Chondrocyte (in vitro differentiated cells): ENCODE measurements at regions not wholly inside any gene's neighbourhood (a gene's known extent, or its start where the extent isn't known, plus 50 kb on each side); places are given as distances from the start of the nearest gene placed in this dataset.

Experiments used
- DNase-seq: peaks from one replicate; pipeline ENCODE4 v3.0.0; 2021; ENCODE audit warnings: mixed read lengths, low spot score
- H3K27ac Mint-ChIP-seq: one replicate; pipeline ENCODE4 v1.8.0; 2021; ENCODE audit warnings: mild to moderate bottlenecking, moderate library complexity, mixed read lengths; ENCODE audit not compliant: unreplicated experiment
- H3K27me3 Mint-ChIP-seq: 2 replicates; pipeline ENCODE4 v1.8.0; 2021; ENCODE audit warnings: low read depth, mixed read lengths
- H3K36me3 Mint-ChIP-seq: 2 replicates; pipeline ENCODE4 v1.8.0; 2021; ENCODE audit warnings: low read depth, mixed read lengths
- H3K4me1 Mint-ChIP-seq: 2 replicates; pipeline ENCODE4 v1.8.0; 2021; ENCODE audit warnings: low read depth, mild to moderate bottlenecking, mixed read lengths
- H3K4me3 Mint-ChIP-seq: one replicate; pipeline ENCODE4 v1.8.0; 2021; ENCODE audit warnings: mild to moderate bottlenecking, moderate library complexity, mixed read lengths; ENCODE audit not compliant: unreplicated experiment
- H3K9me3 Mint-ChIP-seq: 2 replicates; pipeline ENCODE4 v1.8.0; 2021; ENCODE audit warnings: low read depth, mixed read lengths
- TF ChIP-seq, protein P1 (sequence below): fragments of 200-600 bp; sonication (generic); IDR thresholded peaks from 2 replicates; pipeline ENCODE4 v1.5.0; 2021; ENCODE audit warnings: antibody characterized with exemption, mild to moderate bottlenecking, moderate library complexity

GRCh38 chr6:8337147-8337546 is 98.2 kb downstream of the SLC35B3 start:
- H3K27me3 Mint-ChIP-seq = no peaks in the 10 kb centered on the region
- no peak for DNase-seq
- H3K27ac Mint-ChIP-seq = no peak overlapping the region
- H3K4me1 Mint-ChIP-seq = no peaks in the 10 kb centered on the region
- no peaks in the 10 kb centered on the region for H3K36me3 Mint-ChIP-seq
- H3K4me3 Mint-ChIP-seq = no peak overlapping the region
- H3K9me3 Mint-ChIP-seq = no peaks in the 10 kb centered on the region
- TF ChIP-seq, protein P1, sequence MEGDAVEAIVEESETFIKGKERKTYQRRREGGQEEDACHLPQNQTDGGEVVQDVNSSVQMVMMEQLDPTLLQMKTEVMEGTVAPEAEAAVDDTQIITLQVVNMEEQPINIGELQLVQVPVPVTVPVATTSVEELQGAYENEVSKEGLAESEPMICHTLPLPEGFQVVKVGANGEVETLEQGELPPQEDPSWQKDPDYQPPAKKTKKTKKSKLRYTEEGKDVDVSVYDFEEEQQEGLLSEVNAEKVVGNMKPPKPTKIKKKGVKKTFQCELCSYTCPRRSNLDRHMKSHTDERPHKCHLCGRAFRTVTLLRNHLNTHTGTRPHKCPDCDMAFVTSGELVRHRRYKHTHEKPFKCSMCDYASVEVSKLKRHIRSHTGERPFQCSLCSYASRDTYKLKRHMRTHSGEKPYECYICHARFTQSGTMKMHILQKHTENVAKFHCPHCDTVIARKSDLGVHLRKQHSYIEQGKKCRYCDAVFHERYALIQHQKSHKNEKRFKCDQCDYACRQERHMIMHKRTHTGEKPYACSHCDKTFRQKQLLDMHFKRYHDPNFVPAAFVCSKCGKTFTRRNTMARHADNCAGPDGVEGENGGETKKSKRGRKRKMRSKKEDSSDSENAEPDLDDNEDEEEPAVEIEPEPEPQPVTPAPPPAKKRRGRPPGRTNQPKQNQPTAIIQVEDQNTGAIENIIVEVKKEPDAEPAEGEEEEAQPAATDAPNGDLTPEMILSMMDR = no peak

- Mint-ChIP-seq H3K36me3 (no peaks in the 10 kb centered on the region), H3K9me3 (no peaks in the 10 kb centered on the region), H3K27ac (no peak overlapping the region), H3K27me3 (no peaks in the 10 kb centered on the region), H3K4me3 (no peak overlapping the region), H3K4me1 (no peaks in the 10 kb centered on the region)
- TF ChIP-seq, protein P1 = no peak
- DNase-seq = no peak
These were observed 98.8 kb downstream of the SLC35B3 start for GRCh38 chr6:8336406-8337057.

DNA sequence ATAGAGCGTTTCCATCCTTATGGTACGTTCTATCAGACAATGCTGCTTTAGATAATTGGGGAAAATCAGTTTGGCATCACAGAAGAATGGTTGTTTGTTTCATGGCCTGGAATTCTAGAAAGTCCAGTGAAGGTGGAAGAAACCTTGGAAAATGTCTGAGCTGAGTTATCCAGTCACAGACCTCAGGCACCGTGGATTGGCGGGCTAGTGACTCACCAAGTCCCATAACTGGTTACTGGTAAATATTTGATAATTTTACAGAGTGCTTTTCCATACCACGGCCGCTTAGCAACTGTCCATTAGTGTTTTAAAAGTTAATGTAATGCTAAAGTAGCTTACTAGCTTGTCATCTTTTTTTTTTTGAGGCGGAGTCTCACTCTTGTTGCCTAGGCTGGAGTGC is 99.4 kb downstream of the SLC35B3 start:
- H3K4me3 Mint-ChIP-seq = no peak overlapping the region
- no peaks in the 10 kb centered on the region for H3K9me3 Mint-ChIP-seq
- H3K4me1 Mint-ChIP-seq = no peaks in the 10 kb centered on the region
- no peaks in the 10 kb centered on the region for H3K36me3 Mint-ChIP-seq
- no peaks in the 10 kb centered on the region for H3K27me3 Mint-ChIP-seq
- TF ChIP-seq, protein P1 = no peak
- DNase-seq = no peak
- H3K27ac Mint-ChIP-seq = no peak overlapping the region

- Mint-ChIP-seq H3K27ac (no peak overlapping the region), H3K36me3 (no peaks in the 10 kb centered on the region), H3K9me3 (no peaks in the 10 kb centered on the region), H3K4me1 (no peaks in the 10 kb centered on the region), H3K4me3 (no peak overlapping the region), H3K27me3 (no peaks in the 10 kb centered on the region)
- TF ChIP-seq, protein P1 = no peak
- DNase-seq = no peak
These were observed 100.0 kb downstream of the SLC35B3 start for GRCh38 chr6:8335381-8335780.

- no peaks in the 10 kb centered on the region for H3K36me3 Mint-ChIP-seq
- TF ChIP-seq, protein P1 = no peak
- no peaks in the 10 kb centered on the region for H3K9me3 Mint-ChIP-seq
- DNase-seq = no peak
- H3K27ac Mint-ChIP-seq = no peak overlapping the region
- no peaks in the 10 kb centered on the region for H3K4me1 Mint-ChIP-seq
- H3K4me3 Mint-ChIP-seq = no peak overlapping the region
- no peaks in the 10 kb centered on the region for H3K27me3 Mint-ChIP-seq
These were observed 101.2 kb downstream of the SLC35B3 start for GRCh38 chr6:8334113-8334512.
